ENCODE measurements at regions not wholly inside any gene's neighbourhood (a gene's known extent, or its start where the extent isn't known, plus 50 kb on each side); places are given as distances from the start of the nearest gene placed in this dataset.

GRCh38 chr16:79717333-79718137, 117.0 kb upstream of the MAF start:
- TF ChIP-seq POLR2AphosphoS5 (IDR thresholded peaks at IDR 0.05) (no peak), CTCF (IDR thresholded peaks at IDR 0.05) (no peak), POLR2A (IDR thresholded peaks at IDR 0.05) (no peak), EP300 (IDR thresholded peaks at IDR 0.05) (no peak)
